Brain pericyte (primary cell): ENCODE measurements at regions not wholly inside any gene's neighbourhood (a gene's known extent, or its start where the extent isn't known, plus 50 kb on each side); places are given as distances from the start of the nearest gene placed in this dataset.
"Not testable (repeated sequence)": the region's sequence is repeated elsewhere in the genome, so short reads cannot be mapped to it uniquely, and the experiment has no call there.

ENCODE experiments used
- DNase-seq: peaks from one replicate; pipeline ENCODE4 v3.0.0-alpha.2; 2012; ENCODE audit warnings: low read depth, low spot score

- DNase-seq: no peak
Observed at GRCh38 chr3:137300703-137301102, 342.9 kb downstream of the IL20RB start.

- DNase-seq: no peak
Observed at GRCh38 chr3:137304313-137305056, 346.7 kb downstream of the IL20RB start.

- DNase-seq: no peak
Observed at GRCh38 chr3:137324114-137324513, 366.3 kb downstream of the IL20RB start.

- no peak for DNase-seq
Observed at GRCh38 chr3:137325170-137325569, 367.4 kb downstream of the IL20RB start.

GRCh38 chr3:137325934-137326333 lies 368.2 kb downstream of the IL20RB start:
- no peak for DNase-seq

- no peak for DNase-seq
Observed at GRCh38 chr3:137329594-137329993, 371.8 kb downstream of the IL20RB start.

GRCh38 chr3:137330246-137330645 lies 372.5 kb downstream of the IL20RB start:
- no peak for DNase-seq

- DNase-seq: no peak
Observed at GRCh38 chr3:137332297-137332696, 374.5 kb downstream of the IL20RB start.

GRCh38 chr3:137335478-137335877 lies 377.7 kb downstream of the IL20RB start:
- DNase-seq: no peak

GRCh38 chr3:137338400-137338799 lies 380.6 kb downstream of the IL20RB start:
- DNase-seq: not testable (repeated sequence)

GRCh38 chr3:137343283-137343682 lies 385.5 kb downstream of the IL20RB start:
- no peak for DNase-seq

- DNase-seq: no peak
Observed at GRCh38 chr3:137347132-137347531, 389.3 kb downstream of the IL20RB start.

GRCh38 chr3:137347817-137348368 lies 390.1 kb downstream of the IL20RB start:
- no peak for DNase-seq

GRCh38 chr3:137348936-137349335 lies 391.2 kb downstream of the IL20RB start:
- DNase-seq: no peak

- DNase-seq: no peak
Observed at GRCh38 chr3:137349557-137350348, 392.0 kb downstream of the IL20RB start.

- no peak for DNase-seq
Observed at GRCh38 chr3:137360531-137361201, 402.9 kb downstream of the IL20RB start.

- no peak for DNase-seq
Observed at GRCh38 chr3:137382005-137382594, 382.0 kb upstream of the SOX14 start.

- DNase-seq: no peak
Observed at GRCh38 chr3:137385922-137386321, 378.2 kb upstream of the SOX14 start.

GRCh38 chr3:137409584-137409983 lies 354.5 kb upstream of the SOX14 start:
- no peak for DNase-seq

- no peak for DNase-seq
Observed at GRCh38 chr3:137410028-137410427, 354.1 kb upstream of the SOX14 start.

- no peak for DNase-seq
Observed at GRCh38 chr3:137420198-137420995, 343.7 kb upstream of the SOX14 start.
